GM12878 (cell line): ENCODE measurements at regions not wholly inside any gene's neighbourhood (a gene's known extent, or its start where the extent isn't known, plus 50 kb on each side); places are given as distances from the start of the nearest gene placed in this dataset.

ENCODE experiments used
- ATAC-seq: fragments of 200-7000 bp; cut with Tn5 transposase; 3 replicates; pipeline ENCODE4 v1.9.1; 2020; ENCODE audit warnings: mild to moderate bottlenecking, moderate library complexity
- BruUV-seq: library from RNA; stranded (reverse); fragments of 400-500 nt; replicated peaks from 2 replicates; lab custom pipeline; 2021; lab: Mats Ljungman, UMichigan
- CTCF ChIA-PET: fragments of 300-600 bp; sonication (Branson Sonifier 250); formaldehyde crosslinking; extraction: SDS; loops from one replicate; lab custom pipeline; 2021; ENCODE audit warnings: inconsistent platforms; lab: Yijun Ruan, JAX
- POLR2A ChIA-PET: fragments of 350-600 bp; formaldehyde crosslinking; extraction: SDS; loops from one replicate; lab custom pipeline; 2021; ENCODE audit warnings: inconsistent platforms; lab: Charles Lee
- RAD21 ChIA-PET: fragments of 300-600 bp; sonication (Branson Sonifier 250); formaldehyde crosslinking; loops from one replicate; lab custom pipeline; 2023; ENCODE audit warnings: antibody characterized with exemption; ENCODE audit not compliant: unreplicated experiment; lab: Charles Lee
- SMC1A ChIA-PET: fragments of 300-600 bp; sonication (Branson Sonifier 250); formaldehyde crosslinking; loops from one replicate; lab custom pipeline; 2023; ENCODE audit not compliant: unreplicated experiment, uncharacterized antibody; lab: Charles Lee
- DNase-seq: peaks from one replicate; pipeline ENCODE4 v3.0.0-alpha.2; 2011; ENCODE audit warnings: low read depth, low spot score
- FAIRE-seq: peaks from 3 replicates; lab custom pipeline; 2011; peaks lifted over from hg19 to GRCh38; lab: Jason Lieb, UNC
- H2AFZ ChIP-seq: 2 replicates; pipeline ENCODE4 v1.6.0; 2011; ENCODE audit warnings: low read depth, low read length, control low read depth; ENCODE audit not compliant: control insufficient read depth
- H3K27ac ChIP-seq: 2 replicates; pipeline ENCODE4 v1.5.1; 2011; ENCODE audit warnings: control low read depth; ENCODE audit not compliant: control insufficient read depth, insufficient read depth
- H3K27me3 ChIP-seq, 2 experiments: replicated peaks in 1 of 2; 2 replicates each; pipeline versions ENCODE4 v1.6.0 to v1.6.1; 2011; ENCODE audit warnings: low read length in 1 of 2; ENCODE audit not compliant: control insufficient read depth in 2 of 2, insufficient read depth in 2 of 2
- H3K36me3 ChIP-seq, 2 experiments: 2 replicates each; pipeline ENCODE4 v1.5.1; 2011; ENCODE audit warnings: low read length in 1 of 2; ENCODE audit not compliant: control insufficient read depth in 2 of 2, insufficient read depth in 2 of 2
- H3K4me1 ChIP-seq: 2 replicates; pipeline ENCODE4 v1.6.1; 2011; ENCODE audit warnings: mild to moderate bottlenecking, low read length, moderate library complexity, mixed read lengths; ENCODE audit not compliant: control insufficient read depth, insufficient read depth
- H3K4me2 ChIP-seq: 2 replicates; pipeline ENCODE4 v1.6.0; 2011; ENCODE audit warnings: control low read depth; ENCODE audit not compliant: control insufficient read depth, insufficient read depth
- H3K4me3 ChIP-seq: fragments of 200-600 bp; sonication (generic); 2 replicates; pipeline ENCODE4 v1.5.1; 2016
- H3K79me2 ChIP-seq: 2 replicates; pipeline ENCODE4 v1.6.0; 2011; ENCODE audit warnings: low read length; ENCODE audit not compliant: control insufficient read depth, insufficient read depth
- H3K9ac ChIP-seq: 2 replicates; pipeline ENCODE4 v1.8.0; 2011; ENCODE audit warnings: low read length, control low read depth, mixed read lengths; ENCODE audit not compliant: control insufficient read depth, insufficient read depth
- H3K9me3 ChIP-seq: replicated peaks from 3 replicates; pipeline ENCODE4 v1.5.1; 2011; ENCODE audit warnings: mild to moderate bottlenecking, low read length; ENCODE audit not compliant: control insufficient read depth, insufficient read depth
- H4K20me1 ChIP-seq: 2 replicates; pipeline ENCODE4 v1.6.0; 2011; ENCODE audit not compliant: control insufficient read depth, insufficient read depth
- NR2C2 ChIP-seq: IDR thresholded peaks from 2 replicates; pipeline ENCODE4 v1.6.1; 2011; ENCODE audit warnings: borderline replicate concordance, low read depth; ENCODE audit not compliant: control insufficient read depth, insufficient read length
- RBBP5 ChIP-seq: fragments of 200-600 bp; sonication (generic); conservative IDR thresholded peaks from 2 replicates; pipeline ENCODE4 v1.6.1; 2016
- SMARCA5 ChIP-seq: fragments of 450-650 bp; IDR thresholded peaks from 2 replicates; pipeline ENCODE4 v1.6.1; 2017; ENCODE audit warnings: mild to moderate bottlenecking
- SPI1 ChIP-seq: IDR thresholded peaks from 2 replicates; pipeline ENCODE4 v1.6.1; 2011; ENCODE audit warnings: low read depth, mild to moderate bottlenecking, low read length, moderate library complexity, borderline replicate concordance; ENCODE audit not compliant: insufficient read depth
- SREBF2 ChIP-seq: IDR thresholded peaks from 2 replicates; pipeline ENCODE4 v1.6.1; 2012; ENCODE audit warnings: mild to moderate bottlenecking, low read length
- SUPT20H ChIP-seq: IDR thresholded peaks from 2 replicates; pipeline ENCODE4 v1.6.1; 2011; ENCODE audit warnings: low read depth, mild to moderate bottlenecking, low read length, moderate library complexity, borderline replicate concordance; ENCODE audit not compliant: control insufficient read depth
- YY1 ChIP-seq: IDR thresholded peaks from 2 replicates; pipeline ENCODE4 v1.6.1; 2011; ENCODE audit warnings: low read depth, mild to moderate bottlenecking, low read length
- ZBED1 ChIP-seq: IDR thresholded peaks from 2 replicates; pipeline ENCODE4 v1.6.1; 2016; ENCODE audit warnings: borderline replicate concordance
- ZBTB4 ChIP-seq: fragments of 450-650 bp; formaldehyde crosslinking; IDR thresholded peaks from 2 replicates; pipeline ENCODE4 v1.4.0; 2022; ENCODE audit warnings: mild to moderate bottlenecking, moderate library complexity
- WGBS: methylation state at CpG from one replicate; pipeline ENCODE4 v1.1.6; 2016; ENCODE audit warnings: low lambda C conversion rate; ENCODE audit not compliant: insufficient replicate concordance, insufficient coverage; ENCODE audit errors: missing lambda C conversion rate; 5-methylcytosine and 5-hydroxymethylcytosine counted together
- in situ Hi-C: fragments of 300-500 bp; cut with MboI; formaldehyde crosslinking; loops from 9 replicates; pipeline ENCODE4 v1.14.3; 2018; ENCODE audit warnings: mixed read lengths
- intact Hi-C: fragments of 100-400 bp; cut with micrococcal nuclease; formaldehyde crosslinking; loops from one replicate; pipeline ENCODE4 v1.14.2; 2022; ENCODE audit not compliant: unreplicated experiment
- TF ChIP-seq, protein P1 (sequence below): fragments of 450-650 bp; IDR thresholded peaks from 2 replicates; pipeline ENCODE4 v1.6.1; 2017; ENCODE audit warnings: antibody characterized with exemption, mild to moderate bottlenecking, moderate library complexity

DNA sequence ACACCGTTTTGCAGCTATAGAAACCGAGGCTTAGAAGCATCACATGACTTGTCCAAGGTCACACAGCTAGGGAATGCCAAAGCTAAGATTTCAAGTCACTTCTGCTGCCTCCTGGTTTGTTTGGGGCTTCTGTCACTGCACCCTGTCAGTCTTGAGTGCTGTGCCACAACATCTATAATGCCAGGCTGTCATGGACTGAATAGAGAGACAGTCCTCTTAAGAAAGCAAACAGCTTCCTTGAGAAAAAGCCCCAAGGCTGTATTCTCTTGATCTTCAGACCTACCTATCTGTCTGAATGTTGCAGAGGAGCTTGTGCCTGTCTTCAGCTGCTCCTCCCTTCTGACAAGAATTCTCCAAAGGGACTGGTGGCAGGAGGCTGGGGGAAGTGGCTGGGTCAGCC, 81.6 kb downstream of the OLFM4 start:
- ChIA-PET CTCF (no interaction called here), POLR2A (no interaction called here), SMC1A (interaction anchor here (0.9 to 1.3 kb wide), 2 partner anchors 24 to 57 kb away, joined by 3 read pairs; no protein-coding TSS in a partner anchor), RAD21 (no interaction called here)
- DNase-seq (no peak), FAIRE-seq (no peak), ATAC-seq (no peak)
- Histone ChIP-seq H3K4me3 (no peak overlapping the region), H2AFZ (no peak overlapping the region), H3K4me2 (no peak overlapping the region), H3K9me3 (no peaks in the 10 kb centered on the region), H3K27ac (no peak overlapping the region), H3K27me3 (no peaks in the 10 kb centered on the region), H4K20me1 (no peaks in the 10 kb centered on the region), H3K36me3 (no peaks in the 10 kb centered on the region), H3K4me1 (no peaks in the 10 kb centered on the region)
- intact Hi-C loops: no loop called here
- WGBS: 4% methylated on average over 2 of the region's 2 CpGs
- TF ChIP-seq SMARCA5 (no peak), NR2C2 (no peak), SPI1 (no peak), YY1 (no peak), ZBED1 (no peak), SUPT20H (no peak)
- TF ChIP-seq, all 136 proteins: peak for 0
- no peak overlapping the region for H3K9ac ChIP-seq
- in situ Hi-C loops: no loop called here
- BruUV-seq: no TSS peak
- no peaks in the 10 kb centered on the region for H3K79me2 ChIP-seq

DNA sequence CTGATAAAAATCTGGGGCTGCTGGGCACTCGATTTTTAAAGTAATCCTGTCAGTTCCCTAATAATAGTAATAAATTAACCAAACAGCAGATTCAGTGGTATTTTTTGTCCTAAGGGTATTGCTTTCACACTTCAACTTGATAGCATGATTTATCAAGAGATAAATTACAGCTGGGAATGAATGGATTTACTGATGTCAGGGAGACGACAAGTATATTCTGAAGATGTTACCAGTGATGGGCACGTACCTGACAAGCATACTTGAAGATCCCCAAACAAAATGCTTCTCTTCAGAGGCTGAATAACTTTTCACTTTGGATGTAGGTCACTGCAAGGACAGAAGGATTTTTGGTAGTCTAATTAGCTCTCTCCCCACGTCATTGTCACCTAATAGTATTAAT, 82.0 kb downstream of the OLFM4 start:
- Histone ChIP-seq H3K36me3 (no peaks in the 10 kb centered on the region), H3K9ac (no peak overlapping the region), H3K4me2 (no peak overlapping the region), H3K27me3 (no peaks in the 10 kb centered on the region), H3K4me3 (no peak overlapping the region), H3K9me3 (no peaks in the 10 kb centered on the region), H3K79me2 (no peaks in the 10 kb centered on the region), H2AFZ (no peak overlapping the region), H3K4me1 (no peaks in the 10 kb centered on the region), H3K27ac (no peak overlapping the region), H4K20me1 (no peaks in the 10 kb centered on the region)
- POLR2A ChIA-PET: no interaction called here
- 9% methylated on average over 4 of the region's 4 CpGs for WGBS
- CTCF ChIA-PET: interaction anchor here (0.7 kb wide), 1 partner anchor 41 kb away, joined by 3 read pairs; no protein-coding TSS in a partner anchor
- SMC1A ChIA-PET: interaction anchor here (0.8 to 1.3 kb wide), 3 partner anchors 9 to 58 kb away, joined by 3 read pairs; no protein-coding TSS in a partner anchor
- intact Hi-C loops: no loop called here
- ATAC-seq (no peak), DNase-seq (no peak), FAIRE-seq (no peak)
- in situ Hi-C loops: no loop called here
- BruUV-seq: no TSS peak
- TF ChIP-seq SREBF2 (no peak), RBBP5 (no peak), ZBTB4 (CRISPR knock-in tag) (no peak)
- TF ChIP-seq, protein P1, sequence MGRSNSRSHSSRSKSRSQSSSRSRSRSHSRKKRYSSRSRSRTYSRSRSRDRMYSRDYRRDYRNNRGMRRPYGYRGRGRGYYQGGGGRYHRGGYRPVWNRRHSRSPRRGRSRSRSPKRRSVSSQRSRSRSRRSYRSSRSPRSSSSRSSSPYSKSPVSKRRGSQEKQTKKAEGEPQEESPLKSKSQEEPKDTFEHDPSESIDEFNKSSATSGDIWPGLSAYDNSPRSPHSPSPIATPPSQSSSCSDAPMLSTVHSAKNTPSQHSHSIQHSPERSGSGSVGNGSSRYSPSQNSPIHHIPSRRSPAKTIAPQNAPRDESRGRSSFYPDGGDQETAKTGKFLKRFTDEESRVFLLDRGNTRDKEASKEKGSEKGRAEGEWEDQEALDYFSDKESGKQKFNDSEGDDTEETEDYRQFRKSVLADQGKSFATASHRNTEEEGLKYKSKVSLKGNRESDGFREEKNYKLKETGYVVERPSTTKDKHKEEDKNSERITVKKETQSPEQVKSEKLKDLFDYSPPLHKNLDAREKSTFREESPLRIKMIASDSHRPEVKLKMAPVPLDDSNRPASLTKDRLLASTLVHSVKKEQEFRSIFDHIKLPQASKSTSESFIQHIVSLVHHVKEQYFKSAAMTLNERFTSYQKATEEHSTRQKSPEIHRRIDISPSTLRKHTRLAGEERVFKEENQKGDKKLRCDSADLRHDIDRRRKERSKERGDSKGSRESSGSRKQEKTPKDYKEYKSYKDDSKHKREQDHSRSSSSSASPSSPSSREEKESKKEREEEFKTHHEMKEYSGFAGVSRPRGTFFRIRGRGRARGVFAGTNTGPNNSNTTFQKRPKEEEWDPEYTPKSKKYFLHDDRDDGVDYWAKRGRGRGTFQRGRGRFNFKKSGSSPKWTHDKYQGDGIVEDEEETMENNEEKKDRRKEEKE: no peak
- RAD21 ChIA-PET: no interaction called here
